Vagina (tissue), 2 donors: ENCODE measurements at regions not wholly inside any gene's neighbourhood (a gene's known extent, or its start where the extent isn't known, plus 50 kb on each side); places are given as distances from the start of the nearest gene placed in this dataset.
A peak's percentile ranks its signal among the peaks of the same experiment; 100 is the strongest.
"Not testable (repeated sequence)": the region's sequence is repeated elsewhere in the genome, so short reads cannot be mapped to it uniquely, and the experiment has no call there.

Source experiments
- DNase-seq, 2 donors: peaks; one replicate each; pipeline ENCODE4 v3.0.0-alpha.2; 2017; ENCODE audit errors: extremely low spot score in 2 of 2
- H3K27ac ChIP-seq: fragments of 200-600 bp; sonication (generic); one replicate; pipeline ENCODE4 v1.5.1; 2019
- H3K27me3 ChIP-seq: fragments of 200-600 bp; sonication (generic); one replicate; pipeline ENCODE4 v1.5.1; 2019
- H3K36me3 ChIP-seq, 2 donors: fragments of 200-600 bp; sonication (generic); one replicate each; pipeline ENCODE4 v1.5.1; 2017 to 2019
- H3K4me1 ChIP-seq: fragments of 200-600 bp; sonication (generic); one replicate; pipeline ENCODE4 v1.5.1; 2019
- H3K4me3 ChIP-seq, 2 donors: fragments of 200-600 bp; sonication (generic); 1 replicate in 1 of 2; 2 replicates in 1 of 2; pipeline ENCODE4 v1.5.1; 2016 to 2019
- H3K9me3 ChIP-seq: fragments of 200-600 bp; sonication (generic); one replicate; pipeline ENCODE4 v1.5.1; 2019
- CTCF ChIP-seq, 3 experiments: fragments of 450-650 bp in 2 of 3; fragments of 200-600 bp in 1 of 3; sonication (generic) in 1 of 3; IDR thresholded peaks; one replicate each; pipeline ENCODE4 v1.5.1; 2017 to 2019; ENCODE audit warnings: antibody characterized with exemption in 3 of 3, mild to moderate bottlenecking in 2 of 3, moderate library complexity in 2 of 3
- POLR2A ChIP-seq, 2 donors: fragments of 450-650 bp; IDR thresholded peaks; one replicate each; pipeline ENCODE4 v1.6.1; 2017; ENCODE audit warnings: antibody characterized with exemption in 2 of 2, mild to moderate bottlenecking in 2 of 2, moderate library complexity in 2 of 2
- POLR2AphosphoS5 ChIP-seq, 2 donors: sonication (generic); formaldehyde crosslinking; IDR thresholded peaks; one replicate each; pipeline ENCODE4 v1.9.0; 2017; ENCODE audit warnings: antibody characterized with exemption in 2 of 2, mild to moderate bottlenecking in 2 of 2, low read depth in 1 of 2; ENCODE audit not compliant: insufficient read depth in 1 of 2
- intact Hi-C: fragments of 100-400 bp; cut with DNase I; formaldehyde crosslinking; loops from one replicate; pipeline ENCODE4 v1.15.1; 2023

- DNase-seq, H3K27ac ChIP-seq, H3K36me3 ChIP-seq, H3K9me3 ChIP-seq, H3K27me3 ChIP-seq, H3K4me3 ChIP-seq, intact Hi-C loops, H3K4me1 ChIP-seq: not testable (repeated sequence)
Measured at GRCh38 chrX:10469-11458, 270.4 kb upstream of the PLCXD1 start.

- H3K27ac ChIP-seq, H3K9me3 ChIP-seq, H3K27me3 ChIP-seq, H3K36me3 ChIP-seq, H3K4me3 ChIP-seq, intact Hi-C loops, H3K4me1 ChIP-seq: not testable (repeated sequence)
- peak; percentile 25 to 81 for DNase-seq
Measured at GRCh38 chrX:13821-14443, 267.2 kb upstream of the PLCXD1 start.

GRCh38 chrX:14452-14851 is 266.7 kb upstream of the PLCXD1 start:
- H3K27ac ChIP-seq, H3K27me3 ChIP-seq, H3K4me1 ChIP-seq, H3K4me3 ChIP-seq, H3K36me3 ChIP-seq, intact Hi-C loops, H3K9me3 ChIP-seq: not testable (repeated sequence)
- peak in 1 of 2 donors; percentile 29 for DNase-seq

- H3K36me3 ChIP-seq, H3K4me1 ChIP-seq, intact Hi-C loops, H3K27me3 ChIP-seq, H3K9me3 ChIP-seq, DNase-seq, H3K4me3 ChIP-seq, H3K27ac ChIP-seq: not testable (repeated sequence)
Measured at GRCh38 chrX:18768-19454, 262.3 kb upstream of the PLCXD1 start.

- H3K36me3 ChIP-seq, intact Hi-C loops, H3K27me3 ChIP-seq, DNase-seq, H3K9me3 ChIP-seq, H3K4me1 ChIP-seq, H3K27ac ChIP-seq: not testable (repeated sequence)
- H3K4me3 ChIP-seq = peak overlapping the region; percentile 38 to 41
Measured at GRCh38 chrX:19455-19827, 261.7 kb upstream of the PLCXD1 start.

- no peaks in the 10 kb centered on the region for H3K9me3 ChIP-seq
- no peak for TF ChIP-seq CTCF (IDR thresholded peaks at IDR 0.05)
- no peak for TF ChIP-seq POLR2AphosphoS5 (IDR thresholded peaks at IDR 0.05; ENCODE audit: insufficient read depth in 1 of 2, low read depth in 1 of 2)
- TF ChIP-seq POLR2A (IDR thresholded peaks at IDR 0.05) = no peak
- DNase-seq = peak; percentile 60 to 82
- no peaks in the 10 kb centered on the region for H3K36me3 ChIP-seq
- intact Hi-C loops = no loop called here
- no peak overlapping the region for H3K27ac ChIP-seq
- peak overlapping the region; percentile 38 to 41 for H3K4me3 ChIP-seq
- no peaks in the 10 kb centered on the region for H3K27me3 ChIP-seq
- no peaks in the 10 kb centered on the region for H3K4me1 ChIP-seq
Measured at GRCh38 chrX:19912-20571, 261.1 kb upstream of the PLCXD1 start.

- H3K27ac ChIP-seq, H3K4me1 ChIP-seq, H3K36me3 ChIP-seq, H3K27me3 ChIP-seq, DNase-seq, intact Hi-C loops, H3K4me3 ChIP-seq, H3K9me3 ChIP-seq: not testable (repeated sequence)
Measured at GRCh38 chrX:24139-24538, 257.0 kb upstream of the PLCXD1 start.
